SU-DHL-6 (cell line): ENCODE measurements at regions not wholly inside any gene's neighbourhood (a gene's known extent, or its start where the extent isn't known, plus 50 kb on each side); places are given as distances from the start of the nearest gene placed in this dataset.

Experiments
- EZH2phosphoT487 ChIP-seq: fragments of 200-600 bp; sonication (generic), shearing (Covaris generic); conservative IDR thresholded peaks from 2 replicates; pipeline ENCODE4 v1.6.1; 2018; ENCODE audit warnings: mild to moderate bottlenecking, antibody characterized with exemption, low read length, moderate library complexity, mixed read lengths
- TF ChIP-seq, protein P1 (sequence below): fragments of 200-600 bp; sonication (generic); IDR thresholded peaks from one replicate; pipeline ENCODE4 v1.5.1; 2017; ENCODE audit warnings: antibody characterized with exemption, mild to moderate bottlenecking, low read length, moderate library complexity; ENCODE audit not compliant: insufficient read depth, poor library complexity, severe bottlenecking

DNA sequence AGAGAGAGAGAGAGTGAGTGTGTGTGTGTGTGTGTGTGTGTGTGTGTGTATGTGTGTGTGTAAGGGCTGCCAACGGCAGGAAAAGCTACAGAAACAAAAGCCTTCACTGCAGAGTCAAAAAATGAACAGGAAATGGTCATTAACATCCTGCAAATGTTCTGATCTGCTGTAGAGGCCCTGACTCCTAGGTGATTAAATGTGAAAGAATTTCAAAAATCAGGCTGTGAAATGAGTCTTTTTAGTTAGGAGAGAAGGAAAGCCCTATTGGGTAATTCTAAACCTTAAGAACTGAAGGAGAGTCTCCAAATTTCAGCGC, 166.5 kb upstream of the MYLIP start:
- TF ChIP-seq, protein P1, sequence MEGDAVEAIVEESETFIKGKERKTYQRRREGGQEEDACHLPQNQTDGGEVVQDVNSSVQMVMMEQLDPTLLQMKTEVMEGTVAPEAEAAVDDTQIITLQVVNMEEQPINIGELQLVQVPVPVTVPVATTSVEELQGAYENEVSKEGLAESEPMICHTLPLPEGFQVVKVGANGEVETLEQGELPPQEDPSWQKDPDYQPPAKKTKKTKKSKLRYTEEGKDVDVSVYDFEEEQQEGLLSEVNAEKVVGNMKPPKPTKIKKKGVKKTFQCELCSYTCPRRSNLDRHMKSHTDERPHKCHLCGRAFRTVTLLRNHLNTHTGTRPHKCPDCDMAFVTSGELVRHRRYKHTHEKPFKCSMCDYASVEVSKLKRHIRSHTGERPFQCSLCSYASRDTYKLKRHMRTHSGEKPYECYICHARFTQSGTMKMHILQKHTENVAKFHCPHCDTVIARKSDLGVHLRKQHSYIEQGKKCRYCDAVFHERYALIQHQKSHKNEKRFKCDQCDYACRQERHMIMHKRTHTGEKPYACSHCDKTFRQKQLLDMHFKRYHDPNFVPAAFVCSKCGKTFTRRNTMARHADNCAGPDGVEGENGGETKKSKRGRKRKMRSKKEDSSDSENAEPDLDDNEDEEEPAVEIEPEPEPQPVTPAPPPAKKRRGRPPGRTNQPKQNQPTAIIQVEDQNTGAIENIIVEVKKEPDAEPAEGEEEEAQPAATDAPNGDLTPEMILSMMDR: no peak
- no peak for TF ChIP-seq EZH2phosphoT487
